OCI-LY7 (cell line): ENCODE measurements at regions not wholly inside any gene's neighbourhood (a gene's known extent, or its start where the extent isn't known, plus 50 kb on each side); places are given as distances from the start of the nearest gene placed in this dataset.

Source experiments
- EZH2phosphoT487 ChIP-seq: fragments of 200-600 bp; sonication (generic); IDR thresholded peaks from 2 replicates; pipeline ENCODE4 v1.6.1; 2018; ENCODE audit warnings: low read depth, borderline replicate concordance, mild to moderate bottlenecking, mixed run types, antibody characterized with exemption, low read length, moderate library complexity, mixed read lengths
- TF ChIP-seq, protein P1 (sequence below): fragments of 200-600 bp; sonication (generic); conservative IDR thresholded peaks from 2 replicates; pipeline ENCODE4 v1.5.1; 2014; ENCODE audit warnings: mild to moderate bottlenecking, antibody characterized with exemption, low read length, moderate library complexity, mixed read lengths

DNA sequence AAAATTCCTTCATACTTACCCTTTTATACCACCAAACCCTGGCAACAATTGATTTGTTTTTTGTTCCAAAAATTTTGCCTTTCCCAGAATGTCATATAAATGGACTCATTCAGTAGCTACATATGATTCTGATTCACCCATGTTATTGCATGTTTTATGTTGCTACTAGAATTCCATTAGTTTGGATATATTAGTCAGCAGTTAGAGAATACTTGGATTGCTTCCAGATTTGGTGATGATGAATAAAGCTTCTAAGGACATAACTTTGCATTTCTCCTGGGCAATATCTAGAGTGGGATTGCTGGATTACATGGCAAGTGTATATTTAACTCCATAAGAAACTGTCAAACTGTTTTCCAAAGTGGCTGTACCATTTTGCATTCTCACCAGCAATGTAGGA, 806.9 kb downstream of the DNAJB9 start:
- TF ChIP-seq, protein P1, sequence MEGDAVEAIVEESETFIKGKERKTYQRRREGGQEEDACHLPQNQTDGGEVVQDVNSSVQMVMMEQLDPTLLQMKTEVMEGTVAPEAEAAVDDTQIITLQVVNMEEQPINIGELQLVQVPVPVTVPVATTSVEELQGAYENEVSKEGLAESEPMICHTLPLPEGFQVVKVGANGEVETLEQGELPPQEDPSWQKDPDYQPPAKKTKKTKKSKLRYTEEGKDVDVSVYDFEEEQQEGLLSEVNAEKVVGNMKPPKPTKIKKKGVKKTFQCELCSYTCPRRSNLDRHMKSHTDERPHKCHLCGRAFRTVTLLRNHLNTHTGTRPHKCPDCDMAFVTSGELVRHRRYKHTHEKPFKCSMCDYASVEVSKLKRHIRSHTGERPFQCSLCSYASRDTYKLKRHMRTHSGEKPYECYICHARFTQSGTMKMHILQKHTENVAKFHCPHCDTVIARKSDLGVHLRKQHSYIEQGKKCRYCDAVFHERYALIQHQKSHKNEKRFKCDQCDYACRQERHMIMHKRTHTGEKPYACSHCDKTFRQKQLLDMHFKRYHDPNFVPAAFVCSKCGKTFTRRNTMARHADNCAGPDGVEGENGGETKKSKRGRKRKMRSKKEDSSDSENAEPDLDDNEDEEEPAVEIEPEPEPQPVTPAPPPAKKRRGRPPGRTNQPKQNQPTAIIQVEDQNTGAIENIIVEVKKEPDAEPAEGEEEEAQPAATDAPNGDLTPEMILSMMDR: no peak
- TF ChIP-seq EZH2phosphoT487: no peak
